H1 (cell line): ENCODE measurements at regions not wholly inside any gene's neighbourhood (a gene's known extent, or its start where the extent isn't known, plus 50 kb on each side); places are given as distances from the start of the nearest gene placed in this dataset.

Experiments
- CTCF ChIA-PET: fragments of 300-600 bp; sonication (Branson Sonifier 250); formaldehyde crosslinking; loops from one replicate; lab custom pipeline; 2021; ENCODE audit not compliant: partially characterized antibody; lab: Charles Lee
- POLR2A ChIA-PET: fragments of 300-600 bp; sonication (Branson Sonifier 250); formaldehyde crosslinking; loops from one replicate; lab custom pipeline; 2021; ENCODE audit warnings: inconsistent platforms; ENCODE audit not compliant: partially characterized antibody; lab: Charles Lee
- DNase-seq, 2 experiments: peaks; one replicate each; pipeline versions ENCODE4 v3.0.0 to v3.0.0-alpha.2; 2010 to 2022; ENCODE audit warnings: low spot score in 2 of 2, low read depth in 1 of 2, mixed read lengths in 1 of 2
- FAIRE-seq: peaks from 2 replicates; lab custom pipeline; 2011; peaks lifted over from hg19 to GRCh38; lab: Jason Lieb, UNC
- H2AFZ ChIP-seq: 2 replicates; pipeline ENCODE4 v1.8.1; 2012; ENCODE audit warnings: low read length, inconsistent platforms
- H2AK5ac ChIP-seq: 2 replicates; pipeline ENCODE4 v1.6.1; 2013; ENCODE audit warnings: low read depth, low read length
- H2BK120ac ChIP-seq: replicated peaks from 2 replicates; pipeline ENCODE3; 2013; ENCODE audit warnings: low read depth, low read length, inconsistent platforms
- H2BK12ac ChIP-seq: 2 replicates; pipeline ENCODE4 v1.6.1; 2013; ENCODE audit warnings: low read depth, low read length
- H2BK15ac ChIP-seq: 2 replicates; pipeline ENCODE4 v1.6.1; 2013; ENCODE audit warnings: low read length
- H2BK20ac ChIP-seq: 2 replicates; pipeline ENCODE4 v1.6.1; 2013; ENCODE audit warnings: low read length
- H2BK5ac ChIP-seq: 2 replicates; pipeline ENCODE4 v1.6.1; 2013; ENCODE audit warnings: low read depth, low read length
- H3K14ac ChIP-seq: 2 replicates; pipeline ENCODE4 v1.6.1; 2013; ENCODE audit warnings: inconsistent platforms; ENCODE audit not compliant: insufficient read length
- H3K18ac ChIP-seq: 2 replicates; pipeline ENCODE4 v1.6.1; 2013; ENCODE audit warnings: low read length; ENCODE audit errors: extremely low read depth
- H3K23ac ChIP-seq: 2 replicates; pipeline ENCODE4 v1.6.1; 2013; ENCODE audit warnings: inconsistent platforms; ENCODE audit not compliant: insufficient read length
- H3K23me2 ChIP-seq: 2 replicates; pipeline ENCODE4 v1.6.1; 2013; ENCODE audit warnings: low read depth, low read length
- H3K27ac ChIP-seq: 2 replicates; pipeline ENCODE4 v1.6.1; 2011; ENCODE audit warnings: low read depth, low read length, inconsistent platforms
- H3K27me3 ChIP-seq, 4 experiments: replicated peaks in 1 of 4; 1 replicate in 1 of 4; 2 replicates in 3 of 4; pipeline versions ENCODE4 v1.6.1 to v1.8.1; 2011 to 2013; ENCODE audit warnings: low read length in 3 of 4, mild to moderate bottlenecking in 3 of 4, inconsistent platforms in 2 of 4, mixed read lengths in 2 of 4, moderate library complexity in 1 of 4; ENCODE audit not compliant: control insufficient read depth in 3 of 4, insufficient read depth in 3 of 4; ENCODE audit errors: extremely low read depth in 1 of 4
- H3K36me3 ChIP-seq, 4 experiments: 2 replicates each; pipeline versions ENCODE4 v1.6.1 to v1.8.1; 2011 to 2013; ENCODE audit warnings: mild to moderate bottlenecking in 4 of 4, low read length in 3 of 4, moderate library complexity in 2 of 4, control low read depth in 1 of 4, inconsistent platforms in 1 of 4; ENCODE audit not compliant: insufficient read depth in 4 of 4, control insufficient read depth in 2 of 4
- H3K4ac ChIP-seq: replicated peaks from 2 replicates; pipeline ENCODE3; 2013; ENCODE audit warnings: low read length, low read depth, mixed read lengths, inconsistent platforms; ENCODE audit not compliant: insufficient read length
- H3K4me1 ChIP-seq, 4 experiments: replicated peaks in 1 of 4; 1 replicate in 1 of 4; 2 replicates in 3 of 4; pipeline versions ENCODE4 v1.6.1 to v1.8.1; 2011 to 2013; ENCODE audit warnings: low read length in 3 of 4, inconsistent platforms in 2 of 4, mixed read lengths in 1 of 4; ENCODE audit not compliant: insufficient read depth in 4 of 4, control insufficient read depth in 3 of 4
- H3K4me2 ChIP-seq, 2 experiments: 2 replicates each; pipeline versions ENCODE4 v1.6.1 to v1.8.1; 2011 to 2013; ENCODE audit warnings: low read depth in 2 of 2, low read length in 2 of 2, control low read depth in 1 of 2, inconsistent platforms in 1 of 2, mild to moderate bottlenecking in 1 of 2; ENCODE audit not compliant: insufficient read depth in 1 of 2
- H3K4me3 ChIP-seq, 4 experiments: fragments of 200-600, 300-600 bp in 1 of 4; sonication (generic), shearing (Covaris generic), sonication (Bioruptor Twin) in 1 of 4; 2 replicates each; pipeline versions ENCODE4 v1.5.1 to v1.8.1; 2011 to 2016; ENCODE audit warnings: low read length in 4 of 4, low read depth in 3 of 4, control low read depth in 2 of 4, inconsistent platforms in 2 of 4, mild to moderate bottlenecking in 2 of 4, mixed read lengths in 1 of 4, moderate library complexity in 1 of 4; ENCODE audit not compliant: insufficient read depth in 2 of 4; ENCODE audit errors: extremely low read depth in 1 of 4
- H3K56ac ChIP-seq: replicated peaks from 2 replicates; pipeline ENCODE3; 2013; ENCODE audit warnings: low read depth, mild to moderate bottlenecking, mixed read lengths, low read length, inconsistent platforms; ENCODE audit not compliant: insufficient read length
- H3K79me1 ChIP-seq: 2 replicates; pipeline ENCODE4 v1.6.1; 2013; ENCODE audit warnings: low read depth, low read length, control low read depth
- H3K79me2 ChIP-seq, 2 experiments: 2 replicates each; pipeline versions ENCODE4 v1.6.1 to v1.8.1; 2012 to 2013; ENCODE audit warnings: low read length in 2 of 2, mild to moderate bottlenecking in 2 of 2, inconsistent platforms in 1 of 2; ENCODE audit not compliant: insufficient read depth in 2 of 2, control insufficient read depth in 1 of 2
- H3K9ac ChIP-seq, 4 experiments: replicated peaks in 1 of 4; 1 replicate in 1 of 4; 2 replicates in 3 of 4; pipeline versions ENCODE4 v1.6.1 to v1.8.1; 2011 to 2013; ENCODE audit warnings: low read depth in 3 of 4, low read length in 3 of 4, control low read depth in 2 of 4, mild to moderate bottlenecking in 2 of 4, moderate library complexity in 2 of 4, inconsistent platforms in 1 of 4; ENCODE audit errors: extremely low read depth in 1 of 4
- H3K9me3 ChIP-seq, 2 experiments: 2 replicates each; pipeline versions ENCODE4 v1.6.1 to v1.8.1; 2012 to 2013; ENCODE audit warnings: mild to moderate bottlenecking in 2 of 2, moderate library complexity in 2 of 2, control low read depth in 1 of 2, inconsistent platforms in 1 of 2, low read depth in 1 of 2, low read length in 1 of 2, mixed read lengths in 1 of 2; ENCODE audit not compliant: insufficient read depth in 2 of 2
- H4K20me1 ChIP-seq, 2 experiments: replicated peaks in 1 of 2; 2 replicates each; pipeline versions ENCODE3 to v1.8.1; 2011 to 2013; ENCODE audit warnings: inconsistent platforms in 2 of 2, low read length in 2 of 2, mild to moderate bottlenecking in 1 of 2; ENCODE audit not compliant: insufficient read depth in 2 of 2, control insufficient read depth in 1 of 2
- H4K5ac ChIP-seq: 2 replicates; pipeline ENCODE4 v1.6.1; 2013; ENCODE audit warnings: low read length, low read depth, mixed read lengths, inconsistent platforms; ENCODE audit not compliant: insufficient read length
- H4K8ac ChIP-seq: 2 replicates; pipeline ENCODE4 v1.8.0; 2013; ENCODE audit warnings: mild to moderate bottlenecking, moderate library complexity, low read length, inconsistent platforms; ENCODE audit not compliant: insufficient read depth; ENCODE audit errors: extremely low read depth
- H4K91ac ChIP-seq: replicated peaks from 2 replicates; pipeline ENCODE3; 2013; ENCODE audit warnings: low read length, mixed read lengths, inconsistent platforms; ENCODE audit not compliant: insufficient read length
- JUND ChIP-seq: IDR thresholded peaks from 2 replicates; pipeline ENCODE4 v1.6.1; 2011; ENCODE audit warnings: mild to moderate bottlenecking, improper control_type of control experiment, low read length
- WGBS, 2 experiments: shearing (Covaris generic) in 1 of 2; methylation state at CpG; one replicate each; pipeline versions ENCODE4 v1.1.6 to v1.1.7; 2013 to 2015; ENCODE audit warnings: low lambda C conversion rate in 2 of 2, mixed read lengths in 2 of 2, inconsistent platforms in 1 of 2, low coverage in 1 of 2, missing lambda C conversion rate in 1 of 2; ENCODE audit not compliant: insufficient replicate concordance in 2 of 2, insufficient coverage in 1 of 2, insufficient read length in 1 of 2; ENCODE audit errors: extremely low coverage in 1 of 2, missing lambda C conversion rate in 1 of 2; 5-methylcytosine and 5-hydroxymethylcytosine counted together

DNA sequence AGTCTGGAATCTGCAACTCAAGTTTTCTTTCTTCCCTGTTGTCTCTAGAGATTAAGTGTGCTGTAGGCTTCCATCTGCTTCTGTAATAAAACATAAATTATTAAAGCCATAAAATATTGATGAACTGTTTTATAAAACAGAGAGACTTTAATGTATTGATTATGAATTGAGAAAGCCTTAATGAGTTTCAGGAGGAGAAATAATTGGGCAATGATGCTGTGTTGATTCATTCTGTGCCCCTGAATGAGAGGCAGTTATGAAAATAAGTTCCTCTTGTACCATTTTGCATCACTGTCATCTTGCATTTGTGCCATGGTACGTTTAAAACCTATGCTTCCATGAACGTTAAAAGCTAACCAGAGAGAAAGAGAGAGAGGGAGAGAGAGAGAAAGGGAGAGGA lies 194.1 kb upstream of the LARGE1 start:
- ChIA-PET CTCF (interaction anchor here (0.7 to 1.7 kb wide), 6 partner anchors 9 to 230 kb away, joined by 3 to 6 read pairs (median 4); no protein-coding TSS in a partner anchor), POLR2A (no interaction called here)
- H3K23me2 ChIP-seq, result no peaks in the 10 kb centered on the region
- no peak overlapping the region for H3K9ac ChIP-seq
- H4K5ac ChIP-seq, result no peak overlapping the region
- no peaks in the 10 kb centered on the region for H3K9me3 ChIP-seq
- H3K27ac ChIP-seq, result no peak overlapping the region
- no peak for TF ChIP-seq JUND
- H3K79me1 ChIP-seq, result no peaks in the 10 kb centered on the region
- H2AK5ac ChIP-seq, result no peak overlapping the region
- WGBS, 2 experiments, result 78% methylated on average over 2 of the region's 2 CpGs; no CpG with 5 or more reads in 1 of the 2 experiments
- no peaks in the 10 kb centered on the region for H3K36me3 ChIP-seq
- no peaks in the 10 kb centered on the region for H3K79me2 ChIP-seq
- no peaks in the 10 kb centered on the region for H3K27me3 ChIP-seq
- H2BK15ac ChIP-seq, result no peak overlapping the region
- no peaks in the 10 kb centered on the region for H3K4me1 ChIP-seq
- H2AFZ ChIP-seq, result no peak overlapping the region
- H3K4me3 ChIP-seq, result no peak overlapping the region
- H4K91ac ChIP-seq, result no peak overlapping the region
- FAIRE-seq (no peak), DNase-seq (no peak)
- no peaks in the 10 kb centered on the region for H4K20me1 ChIP-seq
- H2BK120ac ChIP-seq, result no peak overlapping the region
- no peak overlapping the region for H2BK20ac ChIP-seq
- H2BK5ac ChIP-seq, result no peak overlapping the region
- H4K8ac ChIP-seq, result no peak overlapping the region
- no peak overlapping the region for H3K4me2 ChIP-seq
- no peak overlapping the region for H3K56ac ChIP-seq
- no peak overlapping the region for H3K14ac ChIP-seq
- H3K18ac ChIP-seq, result no peak overlapping the region
- no peak overlapping the region for H3K23ac ChIP-seq
- H3K4ac ChIP-seq, result no peak overlapping the region
- no peak overlapping the region for H2BK12ac ChIP-seq
